Vagina (tissue), 2 donors: ENCODE measurements at regions not wholly inside any gene's neighbourhood (a gene's known extent, or its start where the extent isn't known, plus 50 kb on each side); places are given as distances from the start of the nearest gene placed in this dataset.
A peak's percentile ranks its signal among the peaks of the same experiment; 100 is the strongest.

Experiments used
- DNase-seq, 2 donors: peaks; one replicate each; pipeline ENCODE4 v3.0.0-alpha.2; 2017; ENCODE audit errors: extremely low spot score in 2 of 2
- H3K27ac ChIP-seq: fragments of 200-600 bp; sonication (generic); one replicate; pipeline ENCODE4 v1.5.1; 2019
- H3K27me3 ChIP-seq: fragments of 200-600 bp; sonication (generic); one replicate; pipeline ENCODE4 v1.5.1; 2019
- H3K36me3 ChIP-seq, 2 donors: fragments of 200-600 bp; sonication (generic); one replicate each; pipeline ENCODE4 v1.5.1; 2017 to 2019
- H3K4me1 ChIP-seq: fragments of 200-600 bp; sonication (generic); one replicate; pipeline ENCODE4 v1.5.1; 2019
- H3K4me3 ChIP-seq, 2 donors: fragments of 200-600 bp; sonication (generic); 1 replicate in 1 of 2; 2 replicates in 1 of 2; pipeline ENCODE4 v1.5.1; 2016 to 2019
- H3K9me3 ChIP-seq: fragments of 200-600 bp; sonication (generic); one replicate; pipeline ENCODE4 v1.5.1; 2019
- POLR2A ChIP-seq, 2 donors: fragments of 450-650 bp; IDR thresholded peaks; one replicate each; pipeline ENCODE4 v1.6.1; 2017; ENCODE audit warnings: antibody characterized with exemption in 2 of 2, mild to moderate bottlenecking in 2 of 2, moderate library complexity in 2 of 2
- POLR2AphosphoS5 ChIP-seq, 2 donors: sonication (generic); formaldehyde crosslinking; IDR thresholded peaks; one replicate each; pipeline ENCODE4 v1.9.0; 2017; ENCODE audit warnings: antibody characterized with exemption in 2 of 2, mild to moderate bottlenecking in 2 of 2, low read depth in 1 of 2; ENCODE audit not compliant: insufficient read depth in 1 of 2
- intact Hi-C: fragments of 100-400 bp; cut with DNase I; formaldehyde crosslinking; loops from one replicate; pipeline ENCODE4 v1.15.1; 2023
- TF ChIP-seq, protein P1 (sequence below), 3 experiments: fragments of 450-650 bp in 2 of 3; fragments of 200-600 bp in 1 of 3; sonication (generic) in 1 of 3; IDR thresholded peaks; one replicate each; pipeline ENCODE4 v1.5.1; 2017 to 2019; ENCODE audit warnings: antibody characterized with exemption in 3 of 3, mild to moderate bottlenecking in 2 of 3, moderate library complexity in 2 of 3

- no peaks in the 10 kb centered on the region for H3K27me3 ChIP-seq
- no peak overlapping the region for H3K27ac ChIP-seq
- no peak overlapping the region for H3K4me3 ChIP-seq
- no peak for DNase-seq
- no peaks in the 10 kb centered on the region for H3K9me3 ChIP-seq
- H3K4me1 ChIP-seq = peaks cover 13% of the 10 kb centered on the region
- intact Hi-C loops = no loop called here
- no peaks in the 10 kb centered on the region for H3K36me3 ChIP-seq
- TF ChIP-seq, protein P1, sequence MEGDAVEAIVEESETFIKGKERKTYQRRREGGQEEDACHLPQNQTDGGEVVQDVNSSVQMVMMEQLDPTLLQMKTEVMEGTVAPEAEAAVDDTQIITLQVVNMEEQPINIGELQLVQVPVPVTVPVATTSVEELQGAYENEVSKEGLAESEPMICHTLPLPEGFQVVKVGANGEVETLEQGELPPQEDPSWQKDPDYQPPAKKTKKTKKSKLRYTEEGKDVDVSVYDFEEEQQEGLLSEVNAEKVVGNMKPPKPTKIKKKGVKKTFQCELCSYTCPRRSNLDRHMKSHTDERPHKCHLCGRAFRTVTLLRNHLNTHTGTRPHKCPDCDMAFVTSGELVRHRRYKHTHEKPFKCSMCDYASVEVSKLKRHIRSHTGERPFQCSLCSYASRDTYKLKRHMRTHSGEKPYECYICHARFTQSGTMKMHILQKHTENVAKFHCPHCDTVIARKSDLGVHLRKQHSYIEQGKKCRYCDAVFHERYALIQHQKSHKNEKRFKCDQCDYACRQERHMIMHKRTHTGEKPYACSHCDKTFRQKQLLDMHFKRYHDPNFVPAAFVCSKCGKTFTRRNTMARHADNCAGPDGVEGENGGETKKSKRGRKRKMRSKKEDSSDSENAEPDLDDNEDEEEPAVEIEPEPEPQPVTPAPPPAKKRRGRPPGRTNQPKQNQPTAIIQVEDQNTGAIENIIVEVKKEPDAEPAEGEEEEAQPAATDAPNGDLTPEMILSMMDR (IDR thresholded peaks at IDR 0.05) = no peak
- TF ChIP-seq POLR2A (IDR thresholded peaks at IDR 0.05) = no peak
- no peak for TF ChIP-seq POLR2AphosphoS5 (IDR thresholded peaks at IDR 0.05; ENCODE audit: insufficient read depth in 1 of 2, low read depth in 1 of 2)
Observed at GRCh38 chr2:71833272-71833671, 314.4 kb downstream of the CYP26B1 start.

DNA sequence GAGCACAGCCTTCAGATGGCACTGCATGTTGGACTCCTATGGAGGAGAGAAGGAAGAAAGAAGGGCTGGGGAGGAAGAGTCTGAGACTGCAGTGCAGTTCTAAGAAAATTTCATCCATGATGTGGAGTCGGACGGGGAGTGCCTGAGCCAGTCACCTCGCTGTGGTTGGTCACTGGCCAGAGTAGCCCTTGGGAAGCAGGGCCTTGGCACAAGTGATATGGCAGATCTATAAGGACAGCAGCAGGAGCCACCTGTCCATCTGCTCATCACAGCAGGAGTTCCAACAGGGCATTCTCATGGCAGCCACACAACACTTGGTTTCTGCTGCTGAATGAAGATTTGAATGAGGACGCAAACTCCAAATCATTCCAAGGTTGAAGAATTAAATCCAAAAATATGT, 314.8 kb downstream of the CYP26B1 start:
- intact Hi-C loops = no loop called here
- H3K36me3 ChIP-seq = no peaks in the 10 kb centered on the region
- no peak for TF ChIP-seq POLR2A (IDR thresholded peaks at IDR 0.05)
- no peak for TF ChIP-seq POLR2AphosphoS5 (IDR thresholded peaks at IDR 0.05; ENCODE audit: insufficient read depth in 1 of 2, low read depth in 1 of 2)
- TF ChIP-seq, protein P1 (IDR thresholded peaks at IDR 0.05) = no peak
- no peaks in the 10 kb centered on the region for H3K27me3 ChIP-seq
- H3K27ac ChIP-seq = no peak overlapping the region
- no peak overlapping the region for H3K4me3 ChIP-seq
- peak; percentile 60 to 74 for DNase-seq
- H3K4me1 ChIP-seq = peaks cover 13% of the 10 kb centered on the region
- H3K9me3 ChIP-seq = no peaks in the 10 kb centered on the region

DNA sequence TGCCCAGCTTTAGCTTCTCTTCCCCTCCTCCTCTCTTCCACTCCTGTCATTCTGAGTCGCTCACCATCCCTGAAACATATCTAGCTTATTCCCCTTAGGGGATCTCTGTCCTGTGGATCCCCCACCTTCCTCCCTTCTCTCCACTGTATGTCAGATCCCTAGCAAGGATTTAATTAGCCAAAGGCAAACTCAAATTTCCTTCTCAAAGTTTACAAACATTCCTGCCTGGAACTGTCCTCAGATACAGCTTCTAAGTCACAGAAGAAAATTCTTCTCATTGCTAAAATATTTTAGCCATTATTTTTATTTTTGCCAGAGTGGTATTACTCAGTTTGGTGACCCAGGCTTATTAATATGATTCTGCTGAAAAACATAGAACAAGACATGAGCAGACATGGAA, 315.3 kb downstream of the CYP26B1 start:
- Histone ChIP-seq H3K9me3 (no peaks in the 10 kb centered on the region), H3K4me1 (peaks cover 13% of the 10 kb centered on the region), H3K36me3 (no peaks in the 10 kb centered on the region), H3K27me3 (no peaks in the 10 kb centered on the region), H3K27ac (no peak overlapping the region), H3K4me3 (no peak overlapping the region)
- no peak for DNase-seq
- TF ChIP-seq POLR2AphosphoS5 (IDR thresholded peaks at IDR 0.05; ENCODE audit: insufficient read depth in 1 of 2, low read depth in 1 of 2) (no peak), POLR2A (IDR thresholded peaks at IDR 0.05) (no peak)
- TF ChIP-seq, protein P1 (IDR thresholded peaks at IDR 0.05) = no peak
- intact Hi-C loops = no loop called here

GRCh38 chr2:71831193-71831577, 316.5 kb downstream of the CYP26B1 start:
- Histone ChIP-seq H3K27me3 (no peaks in the 10 kb centered on the region), H3K27ac (peak overlapping the region; percentile 19), H3K9me3 (no peaks in the 10 kb centered on the region), H3K36me3 (no peaks in the 10 kb centered on the region), H3K4me1 (peaks cover 13% of the 10 kb centered on the region), H3K4me3 (no peak overlapping the region)
- TF ChIP-seq POLR2AphosphoS5 (IDR thresholded peaks at IDR 0.05; ENCODE audit: insufficient read depth in 1 of 2, low read depth in 1 of 2) (peak; percentile 10 to 52), POLR2A (IDR thresholded peaks at IDR 0.05) (no peak)
- peak in 1 of 2 donors; percentile 79 for DNase-seq
- intact Hi-C loops = no loop called here

DNA sequence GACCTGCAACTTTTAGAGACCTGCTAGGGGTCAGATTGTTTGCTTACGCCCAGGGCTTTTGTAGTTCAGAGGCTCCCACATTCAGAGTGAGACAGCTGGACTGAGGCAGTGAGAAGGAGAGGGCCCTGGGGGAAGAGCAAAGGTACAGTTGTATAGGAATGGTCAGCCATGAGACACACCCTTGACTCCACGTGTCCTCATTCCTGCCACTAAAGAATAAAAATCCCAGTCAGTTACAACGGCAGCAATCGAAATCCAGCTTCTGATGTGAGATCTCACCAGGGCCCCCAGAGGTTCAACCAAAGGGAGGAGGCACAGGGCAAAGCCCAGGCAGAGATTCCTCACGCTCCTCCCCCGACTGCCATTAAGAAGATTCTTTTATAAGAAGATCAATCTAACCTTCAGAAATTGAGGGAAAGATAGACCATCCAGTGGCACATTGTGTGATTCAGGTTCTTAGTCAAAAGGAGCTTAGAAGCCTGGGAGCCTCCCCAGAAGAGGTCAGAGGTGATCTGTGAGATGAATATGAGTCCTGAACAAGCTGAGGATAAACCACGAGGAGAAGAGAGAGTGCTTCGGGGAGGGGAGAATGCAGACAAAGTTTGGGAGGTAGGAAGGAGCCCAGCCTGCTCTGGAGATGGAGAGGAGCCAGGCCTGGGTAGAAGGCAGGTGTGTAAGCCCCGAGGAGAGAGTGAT, 317.0 kb downstream of the CYP26B1 start:
- no peaks in the 10 kb centered on the region for H3K27me3 ChIP-seq
- H3K36me3 ChIP-seq = no peaks in the 10 kb centered on the region
- TF ChIP-seq, protein P1 (IDR thresholded peaks at IDR 0.05) = no peak
- no peak for TF ChIP-seq POLR2A (IDR thresholded peaks at IDR 0.05)
- TF ChIP-seq POLR2AphosphoS5 (IDR thresholded peaks at IDR 0.05; ENCODE audit: insufficient read depth in 1 of 2, low read depth in 1 of 2) = no peak
- peak in 1 of 2 donors; percentile 77 for DNase-seq
- intact Hi-C loops = no loop called here
- H3K4me1 ChIP-seq = peaks cover 13% of the 10 kb centered on the region
- H3K4me3 ChIP-seq = no peak overlapping the region
- H3K27ac ChIP-seq = peak overlapping the region; percentile 19
- no peaks in the 10 kb centered on the region for H3K9me3 ChIP-seq
